OCI-LY1 (cell line): ENCODE measurements at regions not wholly inside any gene's neighbourhood (a gene's known extent, or its start where the extent isn't known, plus 50 kb on each side); places are given as distances from the start of the nearest gene placed in this dataset.

Experiments
- H2AFZ ChIP-seq: fragments of 200-600 bp; sonication (generic), shearing (Covaris generic); 2 replicates; pipeline ENCODE4 v1.6.0; 2014; ENCODE audit warnings: antibody characterized with exemption, mild to moderate bottlenecking, low read length
- H3F3A ChIP-seq: fragments of 200-600 bp; sonication (generic), shearing (Covaris generic); 2 replicates; pipeline ENCODE4 v1.6.0; 2014; ENCODE audit warnings: mild to moderate bottlenecking, antibody characterized with exemption, low read length, moderate library complexity; ENCODE audit not compliant: insufficient read depth
- H3K27ac ChIP-seq: fragments of 200-600 bp; sonication (generic); 2 replicates; pipeline ENCODE4 v1.5.1; 2014; ENCODE audit warnings: low read length, mixed run types, mild to moderate bottlenecking, low read depth; ENCODE audit not compliant: poor library complexity, severe bottlenecking
- H3K27me3 ChIP-seq: fragments of 200-600 bp; sonication (generic); 2 replicates; pipeline ENCODE4 v1.6.0; 2014; ENCODE audit warnings: antibody characterized with exemption, mild to moderate bottlenecking, low read length, moderate library complexity; ENCODE audit not compliant: insufficient read depth
- H3K36me3 ChIP-seq: fragments of 200-600 bp; sonication (generic); 2 replicates; pipeline ENCODE4 v1.6.1; 2014; ENCODE audit warnings: mild to moderate bottlenecking, antibody characterized with exemption, low read length, moderate library complexity, mixed read lengths; ENCODE audit not compliant: insufficient read depth
- H3K4me1 ChIP-seq: fragments of 200-600 bp; sonication (generic); 2 replicates; pipeline ENCODE4 v1.5.1; 2014; ENCODE audit warnings: mild to moderate bottlenecking, low read length, moderate library complexity; ENCODE audit not compliant: insufficient read depth, severe bottlenecking
- H3K4me2 ChIP-seq: fragments of 200-600 bp; sonication (generic), shearing (Covaris generic); 2 replicates; pipeline ENCODE4 v1.6.1; 2014; ENCODE audit warnings: low read length
- H3K4me3 ChIP-seq: fragments of 200-600 bp; sonication (generic); 2 replicates; pipeline ENCODE4 v1.5.1; 2014; ENCODE audit warnings: low read length, low read depth, mild to moderate bottlenecking, mixed read lengths; ENCODE audit not compliant: poor library complexity, severe bottlenecking
- H3K79me2 ChIP-seq: fragments of 200-600 bp; shearing (Covaris generic); 2 replicates; pipeline ENCODE4 v1.6.1; 2016; ENCODE audit warnings: mixed run types, low read length, mixed read lengths; ENCODE audit not compliant: insufficient read depth
- H3K9ac ChIP-seq: fragments of 200-600 bp; sonication (generic), shearing (Covaris generic); 2 replicates; pipeline ENCODE4 v1.6.1; 2014; ENCODE audit warnings: mild to moderate bottlenecking, low read length, mixed read lengths
- H3K9me2 ChIP-seq: fragments of 200-600 bp; sonication (generic), shearing (Covaris generic); 2 replicates; pipeline ENCODE4 v1.6.1; 2014; ENCODE audit warnings: low read depth, mild to moderate bottlenecking, low read length, mixed read lengths
- H3K9me3 ChIP-seq: fragments of 200-600 bp; shearing (Covaris generic); 2 replicates; pipeline ENCODE4 v1.6.1; 2014; ENCODE audit warnings: low read length, mixed read lengths
- H4K20me1 ChIP-seq: fragments of 200-600 bp; sonication (generic), shearing (Covaris generic); 2 replicates; pipeline ENCODE4 v1.6.0; 2016; ENCODE audit warnings: mild to moderate bottlenecking, low read length; ENCODE audit not compliant: insufficient read depth
- EZH2 ChIP-seq: fragments of 200-600 bp; sonication (generic), shearing (Covaris generic); IDR thresholded peaks from 2 replicates; pipeline ENCODE4 v1.8.0; 2017; ENCODE audit warnings: borderline replicate concordance, mixed run types, mild to moderate bottlenecking, antibody characterized with exemption, low read length, moderate library complexity, mixed read lengths
- TF ChIP-seq, protein P1 (sequence below): fragments of 200-600 bp; sonication (generic), shearing (Covaris generic); IDR thresholded peaks from 2 replicates; pipeline ENCODE4 v1.5.1; 2017; ENCODE audit warnings: mild to moderate bottlenecking, antibody characterized with exemption, low read length, moderate library complexity, mixed read lengths

DNA sequence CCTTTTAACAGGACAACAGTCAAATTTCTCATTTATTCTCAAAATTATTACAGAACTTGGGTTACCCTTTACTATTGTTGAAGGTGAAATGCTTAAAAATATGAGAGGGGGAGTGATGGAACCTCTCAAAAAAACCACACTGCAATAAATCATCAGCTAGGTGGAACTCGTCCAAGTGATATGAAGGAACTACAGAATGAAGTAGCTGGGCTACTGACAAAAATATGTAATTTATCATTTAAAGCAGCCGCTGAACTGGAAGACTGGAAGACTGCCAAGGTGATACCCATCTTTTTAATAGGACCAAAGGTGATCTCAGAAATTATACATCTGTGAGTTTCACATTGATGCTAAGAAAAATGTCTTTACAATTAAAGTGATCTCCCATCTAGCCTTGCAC is 597.7 kb upstream of the TENM3 start:
- Histone ChIP-seq H3K9me3 (no peaks in the 10 kb centered on the region), H3K9ac (no peak overlapping the region), H3K36me3 (no peaks in the 10 kb centered on the region), H3K4me1 (no peaks in the 10 kb centered on the region), H3F3A (no peaks in the 10 kb centered on the region), H3K4me2 (no peak overlapping the region), H3K79me2 (no peaks in the 10 kb centered on the region), H3K27ac (no peak overlapping the region), H3K27me3 (no peaks in the 10 kb centered on the region), H3K9me2 (no peaks in the 10 kb centered on the region), H4K20me1 (no peaks in the 10 kb centered on the region), H2AFZ (no peak overlapping the region), H3K4me3 (no peak overlapping the region)
- TF ChIP-seq EZH2: no peak

DNA sequence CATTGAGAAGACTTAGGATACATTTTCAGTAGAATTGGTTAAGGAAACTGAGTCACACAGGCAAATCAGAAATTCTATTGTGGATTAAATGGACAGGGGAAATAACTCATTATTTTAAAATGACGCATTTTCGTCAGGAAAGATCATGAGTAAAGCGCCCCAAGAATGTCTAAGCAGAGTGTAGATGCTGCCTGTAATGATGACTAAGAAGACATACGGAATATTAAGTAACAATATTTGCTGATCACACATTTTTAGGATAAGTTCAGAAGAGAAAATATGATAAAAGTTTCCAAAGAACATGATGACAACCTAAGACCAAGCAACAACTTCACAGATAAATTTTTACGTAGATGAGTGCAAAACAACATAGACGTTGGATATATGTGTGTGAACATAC is 596.3 kb upstream of the TENM3 start:
- Histone ChIP-seq H3K27me3 (no peaks in the 10 kb centered on the region), H3K4me2 (no peak overlapping the region), H4K20me1 (no peaks in the 10 kb centered on the region), H3K9me3 (no peaks in the 10 kb centered on the region), H2AFZ (no peak overlapping the region), H3K9me2 (no peaks in the 10 kb centered on the region), H3F3A (no peaks in the 10 kb centered on the region), H3K4me1 (no peaks in the 10 kb centered on the region), H3K79me2 (no peaks in the 10 kb centered on the region), H3K36me3 (no peaks in the 10 kb centered on the region), H3K4me3 (no peak overlapping the region), H3K9ac (no peak overlapping the region), H3K27ac (no peak overlapping the region)
- TF ChIP-seq, protein P1, sequence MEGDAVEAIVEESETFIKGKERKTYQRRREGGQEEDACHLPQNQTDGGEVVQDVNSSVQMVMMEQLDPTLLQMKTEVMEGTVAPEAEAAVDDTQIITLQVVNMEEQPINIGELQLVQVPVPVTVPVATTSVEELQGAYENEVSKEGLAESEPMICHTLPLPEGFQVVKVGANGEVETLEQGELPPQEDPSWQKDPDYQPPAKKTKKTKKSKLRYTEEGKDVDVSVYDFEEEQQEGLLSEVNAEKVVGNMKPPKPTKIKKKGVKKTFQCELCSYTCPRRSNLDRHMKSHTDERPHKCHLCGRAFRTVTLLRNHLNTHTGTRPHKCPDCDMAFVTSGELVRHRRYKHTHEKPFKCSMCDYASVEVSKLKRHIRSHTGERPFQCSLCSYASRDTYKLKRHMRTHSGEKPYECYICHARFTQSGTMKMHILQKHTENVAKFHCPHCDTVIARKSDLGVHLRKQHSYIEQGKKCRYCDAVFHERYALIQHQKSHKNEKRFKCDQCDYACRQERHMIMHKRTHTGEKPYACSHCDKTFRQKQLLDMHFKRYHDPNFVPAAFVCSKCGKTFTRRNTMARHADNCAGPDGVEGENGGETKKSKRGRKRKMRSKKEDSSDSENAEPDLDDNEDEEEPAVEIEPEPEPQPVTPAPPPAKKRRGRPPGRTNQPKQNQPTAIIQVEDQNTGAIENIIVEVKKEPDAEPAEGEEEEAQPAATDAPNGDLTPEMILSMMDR: no peak
- no peak for TF ChIP-seq EZH2

DNA sequence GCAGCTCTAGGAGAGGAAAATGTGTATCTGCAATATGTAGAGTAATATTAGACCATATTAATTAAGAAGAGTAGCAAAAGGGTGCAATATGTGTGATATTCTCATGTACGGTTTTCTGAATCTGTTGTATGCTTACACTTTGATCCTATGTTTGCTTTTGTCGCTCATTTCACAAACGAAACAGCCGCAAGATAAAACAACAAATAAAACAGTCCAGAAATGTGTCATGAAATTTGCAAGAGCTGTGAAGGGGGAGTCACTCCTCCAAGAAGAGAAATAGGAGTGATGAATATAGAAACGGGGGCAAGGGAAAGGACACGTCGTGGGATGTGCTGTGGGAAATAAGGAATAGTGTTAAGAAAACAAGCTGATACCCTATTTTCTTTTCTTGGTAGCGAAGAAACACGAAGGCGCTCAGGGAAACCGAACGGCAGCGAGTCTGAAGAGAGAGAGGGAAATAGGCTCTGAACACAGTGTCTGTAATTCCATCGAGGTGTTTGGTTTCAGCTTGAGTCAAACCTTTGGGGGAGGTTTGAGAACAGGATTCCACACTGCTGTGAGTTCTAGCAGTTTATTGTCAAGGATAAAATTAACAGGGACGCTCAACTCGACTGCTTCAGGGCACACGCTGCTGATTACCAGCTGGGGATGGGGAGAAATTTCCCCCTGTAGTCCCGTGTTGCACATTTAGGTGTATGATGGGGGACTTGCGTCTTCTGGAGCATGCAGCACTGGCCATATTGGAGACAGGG is 595.6 kb upstream of the TENM3 start:
- Histone ChIP-seq H4K20me1 (no peaks in the 10 kb centered on the region), H3K27ac (no peak overlapping the region), H3K9me3 (no peaks in the 10 kb centered on the region), H3K9me2 (no peaks in the 10 kb centered on the region), H2AFZ (no peak overlapping the region), H3F3A (no peaks in the 10 kb centered on the region), H3K27me3 (no peaks in the 10 kb centered on the region), H3K4me1 (no peaks in the 10 kb centered on the region), H3K4me2 (no peak overlapping the region), H3K79me2 (no peaks in the 10 kb centered on the region), H3K9ac (no peak overlapping the region), H3K4me3 (no peak overlapping the region), H3K36me3 (no peaks in the 10 kb centered on the region)
- no peak for TF ChIP-seq EZH2
- TF ChIP-seq, protein P1: no peak
